CD8-positive, alpha-beta memory T cell (primary cell): ENCODE measurements at regions not wholly inside any gene's neighbourhood (a gene's known extent, or its start where the extent isn't known, plus 50 kb on each side); places are given as distances from the start of the nearest gene placed in this dataset.

Source experiments
- CTCF ChIA-PET: fragments of 350-600 bp; sonication (Branson Sonifier 250); formaldehyde crosslinking; loops from one replicate; lab custom pipeline; 2021; ENCODE audit warnings: antibody characterized with exemption; lab: Charles Lee
- POLR2A ChIA-PET: fragments of 350-600 bp; sonication (Branson Sonifier 250); formaldehyde crosslinking; loops from one replicate; lab custom pipeline; 2021; ENCODE audit warnings: antibody characterized with exemption; lab: Charles Lee
- DNase-seq, 5 donors: peaks; one replicate each; pipeline versions ENCODE4 v3.0.0 to v3.0.0-alpha.2; 2020 to 2022; ENCODE audit warnings: mixed read lengths in 1 of 5
- H3K27ac ChIP-seq: one replicate; pipeline ENCODE4 v1.7.0; 2013; ENCODE audit warnings: low read depth, mild to moderate bottlenecking, low read length, moderate library complexity
- H3K27me3 ChIP-seq: 2 replicates; pipeline ENCODE4 v1.7.0; 2013; ENCODE audit warnings: low read length, mild to moderate bottlenecking; ENCODE audit not compliant: insufficient read depth, poor library complexity, severe bottlenecking
- H3K36me3 ChIP-seq: 2 replicates; pipeline ENCODE4 v1.7.0; 2013; ENCODE audit warnings: mild to moderate bottlenecking, low read length, moderate library complexity; ENCODE audit not compliant: insufficient read depth
- H3K4me1 ChIP-seq: 2 replicates; pipeline ENCODE4 v1.7.0; 2013; ENCODE audit warnings: mild to moderate bottlenecking, low read length, moderate library complexity; ENCODE audit not compliant: insufficient read depth
- H3K4me3 ChIP-seq: 2 replicates; pipeline ENCODE4 v1.7.0; 2013; ENCODE audit warnings: mild to moderate bottlenecking, low read length
- H3K9me3 ChIP-seq: 2 replicates; pipeline ENCODE4 v1.7.0; 2013; ENCODE audit warnings: mild to moderate bottlenecking, low read length
- H3K27ac Mint-ChIP-seq, 8 donors: one replicate each; pipeline ENCODE4 v1.8.0; 2020 to 2021; ENCODE audit warnings: mixed read lengths in 8 of 8, mild to moderate bottlenecking in 6 of 8, inconsistent platforms in 3 of 8, moderate library complexity in 3 of 8
- H3K27me3 Mint-ChIP-seq, 2 donors: one replicate each; pipeline ENCODE4 v1.8.0; 2020 to 2021; ENCODE audit warnings: mixed read lengths in 2 of 2, mild to moderate bottlenecking in 1 of 2, moderate library complexity in 1 of 2
- H3K36me3 Mint-ChIP-seq, 3 donors: one replicate each; pipeline ENCODE4 v1.8.0; 2020 to 2021; ENCODE audit warnings: mixed read lengths in 3 of 3, inconsistent platforms in 1 of 3, mild to moderate bottlenecking in 1 of 3
- H3K4me1 Mint-ChIP-seq, 3 donors: one replicate each; pipeline ENCODE4 v1.8.0; 2020 to 2021; ENCODE audit warnings: mixed read lengths in 3 of 3, inconsistent platforms in 1 of 3, mild to moderate bottlenecking in 1 of 3
- H3K4me3 Mint-ChIP-seq, 7 donors: one replicate each; pipeline ENCODE4 v1.8.0; 2020 to 2021; ENCODE audit warnings: mixed read lengths in 7 of 7, mild to moderate bottlenecking in 6 of 7, moderate library complexity in 4 of 7, inconsistent platforms in 2 of 7
- H3K9me3 Mint-ChIP-seq, 5 donors: one replicate each; pipeline ENCODE4 v1.8.0; 2020 to 2022; ENCODE audit warnings: mixed read lengths in 5 of 5, mild to moderate bottlenecking in 3 of 5, moderate library complexity in 2 of 5, inconsistent platforms in 1 of 5

DNA sequence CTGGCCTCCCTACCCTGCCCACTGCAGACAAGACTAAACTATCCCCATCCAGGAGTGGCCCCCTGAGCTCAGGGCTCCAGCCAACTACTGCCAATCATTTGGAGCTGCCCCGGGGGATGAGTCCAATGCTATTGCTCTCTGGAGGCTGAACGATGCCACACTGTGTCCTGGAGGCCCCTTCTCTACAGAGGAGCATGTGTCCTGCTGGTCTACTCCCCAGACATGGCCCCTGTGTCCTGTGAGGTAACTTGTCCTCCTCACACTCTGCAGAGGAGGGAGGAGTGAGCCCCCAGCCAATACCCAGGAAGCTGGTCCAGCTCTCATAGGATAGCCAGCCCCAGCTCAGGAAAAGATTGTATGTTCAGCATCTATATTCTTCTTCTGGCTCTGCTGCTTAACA is 159.1 kb upstream of the GPR12 start:
- CTCF ChIA-PET: interaction anchor here (1.0 to 1.4 kb wide), 3 partner anchors 10 to 12 kb away, joined by 3 to 4 read pairs (median 3); no protein-coding TSS in a partner anchor
- H3K27me3 Mint-ChIP-seq: peaks cover 21 to 42% of the 10 kb centered on the region in 2 donors
- H3K27ac Mint-ChIP-seq: no peak overlapping the region

GRCh38 chr13:26919311-26919710 is 158.7 kb upstream of the GPR12 start:
- Mint-ChIP-seq H3K27me3 (peaks cover 21 to 38% of the 10 kb centered on the region in 2 donors), H3K36me3 (no peaks in the 10 kb centered on the region), H3K27ac (no peak overlapping the region), H3K9me3 (no peaks in the 10 kb centered on the region), H3K4me3 (no peak overlapping the region), H3K4me1 (peaks cover 8 to 9% (median 8%) of the 10 kb centered on the region in 3 donors)
- no peak for DNase-seq
- Histone ChIP-seq H3K9me3 (no peaks in the 10 kb centered on the region), H3K36me3 (no peaks in the 10 kb centered on the region), H3K27ac (no peak overlapping the region), H3K4me1 (no peaks in the 10 kb centered on the region), H3K27me3 (no peaks in the 10 kb centered on the region), H3K4me3 (no peak overlapping the region)
- CTCF ChIA-PET: interaction anchor here (1.0 to 1.4 kb wide), 3 partner anchors 10 to 12 kb away, joined by 3 to 4 read pairs (median 3); no protein-coding TSS in a partner anchor
- POLR2A ChIA-PET: no interaction called here

More for the DNA sequence above, 159.1 kb upstream of the GPR12 start:
- Mint-ChIP-seq H3K36me3 (no peaks in the 10 kb centered on the region), H3K4me3 (no peak overlapping the region), H3K4me1 (peaks cover 4 to 5% (median 5%) of the 10 kb centered on the region in 3 donors), H3K9me3 (no peaks in the 10 kb centered on the region)
- POLR2A ChIA-PET: no interaction called here
- DNase-seq: no peak
- no peak overlapping the region for H3K4me3 ChIP-seq
- H3K4me1 ChIP-seq: no peaks in the 10 kb centered on the region
- H3K9me3 ChIP-seq: no peaks in the 10 kb centered on the region
- H3K27me3 ChIP-seq: no peaks in the 10 kb centered on the region
- no peak overlapping the region for H3K27ac ChIP-seq
- H3K36me3 ChIP-seq: no peaks in the 10 kb centered on the region

DNA sequence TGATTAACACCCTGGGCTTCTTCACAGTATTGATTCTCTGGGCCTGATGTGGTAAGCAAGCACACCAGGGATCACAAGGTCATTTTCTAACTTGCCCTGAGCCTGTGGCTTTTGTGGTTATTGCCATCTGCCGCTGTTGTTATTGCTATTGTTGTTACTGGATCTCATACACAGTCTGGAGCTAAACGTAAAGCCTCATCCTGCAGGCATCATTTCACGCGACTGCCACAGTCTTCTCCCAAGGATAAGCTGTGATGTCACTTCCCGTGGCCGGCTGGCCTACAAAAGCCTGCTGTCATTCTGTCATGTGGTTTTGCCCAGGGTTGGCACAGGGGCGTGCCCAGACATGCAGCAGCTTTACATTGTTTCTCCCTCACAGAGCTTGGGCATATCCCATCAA is 154.0 kb upstream of the GPR12 start:
- no peaks in the 10 kb centered on the region for H3K4me1 ChIP-seq
- no peak overlapping the region for H3K4me3 ChIP-seq
- DNase-seq: no peak
- Mint-ChIP-seq H3K4me3 (no peak overlapping the region), H3K9me3 (no peaks in the 10 kb centered on the region), H3K4me1 (peaks cover 8 to 9% (median 8%) of the 10 kb centered on the region in 3 donors), H3K27me3 (peaks cover 5 to 21% of the 10 kb centered on the region in 2 donors), H3K27ac (peak overlapping the region in 2 of 8 donors; percentile 6 to 42), H3K36me3 (no peaks in the 10 kb centered on the region)
- H3K36me3 ChIP-seq: no peaks in the 10 kb centered on the region
- no peaks in the 10 kb centered on the region for H3K9me3 ChIP-seq
- CTCF ChIA-PET: no interaction called here
- no peak overlapping the region for H3K27ac ChIP-seq
- H3K27me3 ChIP-seq: no peaks in the 10 kb centered on the region
- POLR2A ChIA-PET: no interaction called here

GRCh38 chr13:26914148-26914547 is 153.6 kb upstream of the GPR12 start:
- Mint-ChIP-seq H3K27ac (no peak overlapping the region), H3K27me3 (peaks cover 5 to 26% of the 10 kb centered on the region in 2 donors), H3K4me1 (peaks cover 8 to 9% (median 8%) of the 10 kb centered on the region in 3 donors), H3K4me3 (no peak overlapping the region), H3K36me3 (no peaks in the 10 kb centered on the region), H3K9me3 (no peaks in the 10 kb centered on the region)
- Histone ChIP-seq H3K4me3 (no peak overlapping the region), H3K9me3 (no peaks in the 10 kb centered on the region), H3K4me1 (no peaks in the 10 kb centered on the region), H3K27me3 (no peaks in the 10 kb centered on the region), H3K36me3 (no peaks in the 10 kb centered on the region), H3K27ac (no peak overlapping the region)
- ChIA-PET POLR2A (no interaction called here), CTCF (no interaction called here)
- DNase-seq: no peak

DNA sequence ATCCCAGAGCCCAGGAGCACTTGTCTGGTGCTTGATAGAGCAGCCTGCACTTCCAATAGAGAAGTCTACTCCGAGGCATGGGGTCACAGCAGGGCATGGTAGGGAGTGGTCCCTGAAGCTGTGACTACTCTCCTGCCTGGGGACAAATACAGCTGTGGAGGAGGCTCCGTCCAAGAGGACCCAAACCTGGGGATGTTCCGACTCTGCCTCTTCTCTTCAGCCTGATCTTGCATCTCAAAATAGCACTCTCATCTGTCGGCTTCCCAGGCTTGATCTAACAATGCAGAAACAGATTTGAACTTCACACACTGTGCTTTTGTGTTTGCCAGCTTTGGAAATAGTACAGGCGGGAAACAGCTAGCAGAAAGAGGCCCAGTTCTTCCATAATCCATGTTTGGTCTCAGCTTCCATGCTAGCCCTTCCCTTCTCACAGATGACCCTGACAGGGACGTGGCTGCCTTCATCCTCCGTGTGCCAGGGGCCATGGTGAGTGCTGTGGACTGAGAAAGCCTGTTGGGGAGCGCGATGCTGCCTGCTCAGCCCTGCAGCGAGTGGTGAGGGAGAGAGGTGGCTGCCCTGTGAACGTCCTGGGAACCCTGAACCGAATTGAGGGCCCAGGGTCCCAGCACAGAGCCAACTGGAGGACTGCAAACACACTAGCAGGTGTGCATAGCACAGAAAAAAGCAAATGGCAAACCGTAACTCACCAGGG is 150.3 kb upstream of the GPR12 start:
- POLR2A ChIA-PET: no interaction called here
- Mint-ChIP-seq H3K27me3 (peaks cover 11 to 44% of the 10 kb centered on the region in 2 donors), H3K27ac (peak overlapping the region in 1 of 8 donors; percentile 39), H3K9me3 (no peaks in the 10 kb centered on the region), H3K4me3 (no peak overlapping the region), H3K4me1 (peaks cover 8 to 9% (median 8%) of the 10 kb centered on the region in 3 donors), H3K36me3 (no peaks in the 10 kb centered on the region)
- CTCF ChIA-PET: no interaction called here
- no peaks in the 10 kb centered on the region for H3K4me1 ChIP-seq
- no peak for DNase-seq
- H3K36me3 ChIP-seq: no peaks in the 10 kb centered on the region
- H3K27me3 ChIP-seq: no peaks in the 10 kb centered on the region
- no peak overlapping the region for H3K27ac ChIP-seq
- H3K4me3 ChIP-seq: no peak overlapping the region
- H3K9me3 ChIP-seq: no peaks in the 10 kb centered on the region

- no peaks in the 10 kb centered on the region for H3K4me1 ChIP-seq
- no peak overlapping the region for H3K4me3 Mint-ChIP-seq
- ChIA-PET POLR2A (no interaction called here), CTCF (no interaction called here)
- H3K36me3 ChIP-seq: no peaks in the 10 kb centered on the region
- H3K4me1 Mint-ChIP-seq: peaks cover under 1 to 2% (median 1%) of the 10 kb centered on the region in 3 donors
- H3K9me3 ChIP-seq: no peaks in the 10 kb centered on the region
- no peak overlapping the region for H3K27ac ChIP-seq
- H3K27me3 Mint-ChIP-seq: peaks cover 11 to 44% of the 10 kb centered on the region in 2 donors
- H3K36me3 Mint-ChIP-seq: no peaks in the 10 kb centered on the region
- no peak overlapping the region for H3K27ac Mint-ChIP-seq
- DNase-seq: no peak
- no peaks in the 10 kb centered on the region for H3K9me3 Mint-ChIP-seq
- no peaks in the 10 kb centered on the region for H3K27me3 ChIP-seq
- no peak overlapping the region for H3K4me3 ChIP-seq
Observed at GRCh38 chr13:26909477-26909876, 148.9 kb upstream of the GPR12 start.

DNA sequence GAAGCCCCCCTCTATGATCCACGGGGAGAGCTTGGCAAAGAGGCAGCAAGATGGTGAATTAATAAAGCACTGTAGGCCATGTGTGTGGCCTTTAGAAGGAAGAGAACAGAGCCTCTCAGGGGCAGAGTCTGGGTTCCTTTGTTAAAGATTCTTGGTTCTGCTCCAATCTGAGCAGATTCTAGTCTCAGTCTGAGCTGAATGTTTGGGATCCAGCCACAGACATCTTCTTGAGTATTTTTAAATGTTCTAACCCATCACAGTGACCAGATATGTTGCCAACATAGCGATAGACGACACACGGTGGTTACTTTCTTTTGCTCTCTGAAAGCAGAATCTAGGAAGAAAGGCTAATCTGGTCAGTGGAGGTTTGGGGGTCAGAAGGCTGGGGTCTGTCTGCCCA is 147.5 kb upstream of the GPR12 start:
- Histone ChIP-seq H3K36me3 (no peaks in the 10 kb centered on the region), H3K4me1 (no peaks in the 10 kb centered on the region), H3K9me3 (no peaks in the 10 kb centered on the region), H3K27me3 (no peaks in the 10 kb centered on the region), H3K27ac (no peak overlapping the region), H3K4me3 (no peak overlapping the region)
- Mint-ChIP-seq H3K4me1 (no peaks in the 10 kb centered on the region), H3K9me3 (peaks cover 0 to 2% (median 0%) of the 10 kb centered on the region in 5 donors), H3K27me3 (peaks cover 10 to 44% of the 10 kb centered on the region in 2 donors), H3K27ac (no peak overlapping the region), H3K4me3 (no peak overlapping the region), H3K36me3 (no peaks in the 10 kb centered on the region)
- ChIA-PET POLR2A (no interaction called here), CTCF (no interaction called here)
- no peak for DNase-seq

DNA sequence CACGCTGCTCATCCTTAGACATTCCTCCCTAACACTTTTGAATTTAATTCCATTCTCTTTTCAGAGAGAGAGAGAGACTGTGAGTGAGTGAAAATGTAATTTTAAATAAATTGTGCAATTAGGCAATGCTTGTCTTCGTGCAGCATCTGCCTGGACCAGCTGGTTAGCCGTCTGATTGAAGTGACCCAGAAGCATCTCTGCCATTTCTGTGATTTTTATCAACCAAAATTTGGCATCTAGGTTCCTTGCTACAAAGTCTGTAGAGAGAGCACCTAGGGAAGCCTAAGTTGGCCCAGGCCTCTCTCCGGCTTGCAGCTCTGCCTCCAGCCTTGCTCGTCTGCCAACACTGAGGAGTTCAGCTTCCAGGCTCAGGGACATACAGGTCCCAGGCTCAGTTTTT is 138.6 kb upstream of the GPR12 start:
- Mint-ChIP-seq H3K27ac (no peak overlapping the region), H3K4me1 (peaks cover 0 to 4% (median 0%) of the 10 kb centered on the region in 3 donors), H3K9me3 (peaks cover 0 to 2% (median 0%) of the 10 kb centered on the region in 5 donors), H3K27me3 (peaks cover 9 to 40% of the 10 kb centered on the region in 2 donors), H3K36me3 (no peaks in the 10 kb centered on the region), H3K4me3 (no peak overlapping the region)
- Histone ChIP-seq H3K4me3 (no peak overlapping the region), H3K36me3 (no peaks in the 10 kb centered on the region), H3K27me3 (no peaks in the 10 kb centered on the region), H3K27ac (no peak overlapping the region), H3K4me1 (no peaks in the 10 kb centered on the region), H3K9me3 (no peaks in the 10 kb centered on the region)
- no peak for DNase-seq
- ChIA-PET POLR2A (no interaction called here), CTCF (interaction anchor here (1.3 kb wide), 1 partner anchor 24 kb away, joined by 3 read pairs; no protein-coding TSS in a partner anchor)
